ENCODE measurements at regions not wholly inside any gene's neighbourhood (a gene's known extent, or its start where the extent isn't known, plus 50 kb on each side); places are given as distances from the start of the nearest gene placed in this dataset.

DNA sequence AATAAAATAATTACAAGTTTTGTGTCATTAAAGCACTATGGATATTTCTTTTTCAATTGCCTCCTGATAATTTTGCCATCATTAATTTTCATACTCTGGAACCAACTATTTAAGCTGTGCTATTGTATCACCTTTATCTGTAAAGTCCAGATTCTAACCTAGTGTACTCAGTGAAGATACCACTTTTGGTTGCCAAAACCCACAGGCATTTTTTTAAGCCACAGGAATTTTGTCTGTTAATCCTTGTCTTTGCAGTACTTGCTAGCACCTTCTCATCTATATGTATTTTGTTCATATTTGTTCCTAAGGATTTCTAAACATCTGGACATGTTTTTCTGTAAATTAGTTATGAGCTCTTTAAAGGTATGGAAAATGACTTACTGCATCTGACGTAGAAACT lies 481.4 kb upstream of the DAB2 start:
- TF ChIP-seq CTCF (IDR thresholded peaks at IDR 0.05; ENCODE audit: insufficient read depth, low read depth, low read length, missing control alignments) = no peak
- DNase-seq (ENCODE audit: low read depth) = no peak
- no peak overlapping the region for H3K4me3 ChIP-seq (ENCODE audit: low read depth, low read length)

DNA sequence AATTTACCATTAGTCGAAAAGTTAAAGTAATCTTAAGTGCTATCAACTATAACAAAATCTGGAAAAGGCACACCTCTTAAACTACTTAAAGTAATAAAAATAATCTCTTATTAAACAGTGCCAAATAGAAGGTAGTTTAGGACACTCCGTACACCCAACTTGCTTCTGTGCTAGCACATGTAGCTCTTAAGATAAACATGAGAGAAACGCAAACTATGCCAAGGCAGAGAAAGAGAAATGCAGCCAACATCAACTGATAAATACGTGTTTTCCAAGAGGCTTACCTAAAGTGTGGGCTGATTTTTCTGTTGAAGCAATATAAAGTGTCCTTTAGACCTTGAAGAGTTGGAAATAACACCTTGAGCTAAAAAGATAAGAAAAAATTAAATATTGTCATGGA lies 480.6 kb upstream of the DAB2 start:
- no peak overlapping the region for H3K4me3 ChIP-seq (ENCODE audit: low read depth, low read length)
- no peak for TF ChIP-seq CTCF (IDR thresholded peaks at IDR 0.05; ENCODE audit: insufficient read depth, low read depth, low read length, missing control alignments)
- DNase-seq (ENCODE audit: low read depth) = no peak

DNA sequence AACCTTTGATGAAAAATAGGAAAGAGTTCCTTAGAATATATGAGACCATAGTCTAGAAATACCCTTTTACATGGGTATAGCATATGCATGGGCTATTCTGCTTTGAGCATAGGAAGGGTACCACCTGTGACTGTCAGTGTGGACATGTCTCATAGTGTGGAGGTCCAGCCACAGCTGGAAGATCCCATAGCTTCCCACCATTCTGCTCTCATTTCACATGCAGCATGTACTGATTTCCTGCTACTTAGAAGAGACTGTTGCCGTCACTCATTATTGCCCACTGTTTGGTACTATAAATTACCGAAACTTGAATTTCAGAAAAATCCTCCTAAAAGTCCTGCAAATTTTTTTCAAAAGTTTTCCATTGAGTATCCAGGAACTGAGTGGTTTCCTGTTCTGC lies 477.8 kb upstream of the DAB2 start:
- DNase-seq (ENCODE audit: low read depth) = no peak
- no peak for TF ChIP-seq CTCF (IDR thresholded peaks at IDR 0.05; ENCODE audit: insufficient read depth, low read depth, low read length, missing control alignments)
- no peak overlapping the region for H3K4me3 ChIP-seq (ENCODE audit: low read depth, low read length)

- no peak for DNase-seq (ENCODE audit: low read depth)
- no peak for TF ChIP-seq CTCF (IDR thresholded peaks at IDR 0.05; ENCODE audit: insufficient read depth, low read depth, low read length, missing control alignments)
- no peak overlapping the region for H3K4me3 ChIP-seq (ENCODE audit: low read depth, low read length)
Observed at GRCh38 chr5:39898731-39899130, 474.0 kb upstream of the DAB2 start.

DNA sequence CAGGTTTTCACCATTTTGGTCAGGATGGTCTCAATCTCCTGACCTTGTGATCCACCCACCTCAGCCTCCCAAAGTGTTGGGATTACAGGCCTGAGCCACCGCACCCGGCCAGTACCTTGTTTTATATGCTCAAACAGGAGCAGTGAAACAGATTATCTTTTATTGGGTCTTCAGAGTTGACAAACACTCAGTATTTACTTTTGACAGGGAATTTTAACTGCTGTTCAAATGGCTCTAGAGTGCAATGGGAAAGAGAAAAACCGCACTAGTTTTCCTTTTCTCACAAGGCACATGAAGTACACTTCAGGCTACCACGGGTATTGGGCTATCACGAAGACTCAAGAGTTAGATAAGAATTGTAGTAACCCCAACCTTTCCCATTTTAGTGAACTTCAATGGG lies 471.9 kb upstream of the DAB2 start:
- H3K4me3 ChIP-seq (ENCODE audit: low read depth, low read length) = no peak overlapping the region
- DNase-seq (ENCODE audit: low read depth) = no peak
- TF ChIP-seq CTCF (IDR thresholded peaks at IDR 0.05; ENCODE audit: insufficient read depth, low read depth, low read length, missing control alignments) = no peak

DNA sequence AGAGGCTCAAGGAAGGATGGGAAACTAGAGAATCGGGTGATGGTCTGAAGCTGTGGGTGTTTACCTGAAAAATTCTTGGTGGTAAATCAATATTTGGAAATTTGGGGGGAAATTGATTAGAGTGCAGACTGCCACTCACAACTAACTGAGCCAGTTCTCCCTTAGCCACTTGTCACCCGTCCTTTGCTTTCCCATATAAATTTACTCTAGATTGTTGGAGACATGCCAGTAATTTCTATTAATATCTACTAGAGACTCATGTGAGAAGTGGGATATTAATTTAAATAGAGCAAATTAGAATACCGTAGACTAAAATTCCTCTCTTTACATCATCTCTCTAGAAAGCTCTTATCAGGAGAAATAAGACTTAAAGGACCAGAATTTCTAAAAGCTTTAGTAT lies 471.3 kb upstream of the DAB2 start:
- no peak overlapping the region for H3K4me3 ChIP-seq (ENCODE audit: low read depth, low read length)
- no peak for TF ChIP-seq CTCF (IDR thresholded peaks at IDR 0.05; ENCODE audit: insufficient read depth, low read depth, low read length, missing control alignments)
- DNase-seq (ENCODE audit: low read depth) = no peak

- no peak overlapping the region for H3K4me3 ChIP-seq (ENCODE audit: low read depth, low read length)
- no peak for TF ChIP-seq CTCF (IDR thresholded peaks at IDR 0.05; ENCODE audit: insufficient read depth, low read depth, low read length, missing control alignments)
- DNase-seq (ENCODE audit: low read depth) = no peak
Observed at GRCh38 chr5:39892708-39893107, 467.9 kb upstream of the DAB2 start.
